Right lobe of liver (tissue), 4 donors: ENCODE measurements at regions not wholly inside any gene's neighbourhood (a gene's known extent, or its start where the extent isn't known, plus 50 kb on each side); places are given as distances from the start of the nearest gene placed in this dataset.

ENCODE experiments used
- CTCF ChIP-seq, 4 donors: fragments of 200-600 bp in 3 of 4; fragments of 450-650 bp in 1 of 4; IDR thresholded peaks; one replicate each; pipeline versions ENCODE4 v1.5.1 to v1.8.0; 2016 to 2022; ENCODE audit warnings: antibody characterized with exemption in 4 of 4, mild to moderate bottlenecking in 2 of 4
- POLR2A ChIP-seq: fragments of 450-650 bp; IDR thresholded peaks from one replicate; pipeline ENCODE4 v1.6.1; 2017; ENCODE audit warnings: antibody characterized with exemption, mild to moderate bottlenecking
- donor health status: DM: no; HTN: no; CAD: no.
- donor health status: DM: no; HTN: no; CAD: no.
- donor health status: DM: no; HTN: yes; CAD: no.

GRCh38 chr18:64707052-64707451 is 558.2 kb upstream of the LINC00305 start:
- no peak for TF ChIP-seq POLR2A
- TF ChIP-seq CTCF (IDR thresholded peaks at IDR 0.05): no peak
